ENCODE measurements at regions not wholly inside any gene's neighbourhood (a gene's known extent, or its start where the extent isn't known, plus 50 kb on each side); places are given as distances from the start of the nearest gene placed in this dataset.

DNA sequence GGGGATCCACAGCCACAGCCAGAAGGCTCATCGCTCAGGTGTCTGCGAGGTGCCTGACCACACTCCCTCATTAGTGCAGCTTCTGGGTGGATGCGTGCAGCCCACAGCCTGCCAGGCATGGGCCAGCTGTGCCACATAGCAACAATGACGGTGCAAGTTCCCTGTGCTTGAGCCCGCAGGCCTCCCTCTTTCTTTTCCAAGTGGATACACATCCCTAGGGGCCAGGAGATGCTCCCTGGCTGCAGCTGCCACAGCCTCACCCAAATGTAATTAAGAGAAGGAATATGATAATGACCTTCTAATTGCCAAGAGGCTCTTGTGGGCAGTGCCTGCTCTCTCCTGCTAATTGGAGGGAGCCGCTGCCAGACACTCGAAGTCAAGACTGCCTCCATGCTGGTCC, 116.0 kb upstream of the PPP1R26 start:
- H3K36me3 ChIP-seq, result no peaks in the 10 kb centered on the region
- no peak for DNase-seq
- no peaks in the 10 kb centered on the region for H3K27me3 ChIP-seq
- no peaks in the 10 kb centered on the region for H3K4me1 ChIP-seq
- H3K9me3 ChIP-seq, result no peaks in the 10 kb centered on the region
- H3K4me3 ChIP-seq, result no peak overlapping the region
- TF ChIP-seq POLR2A (IDR thresholded peaks at IDR 0.05) (no peak), CTCF (IDR thresholded peaks at IDR 0.05) (no peak)
- no peak overlapping the region for H3K27ac ChIP-seq

DNA sequence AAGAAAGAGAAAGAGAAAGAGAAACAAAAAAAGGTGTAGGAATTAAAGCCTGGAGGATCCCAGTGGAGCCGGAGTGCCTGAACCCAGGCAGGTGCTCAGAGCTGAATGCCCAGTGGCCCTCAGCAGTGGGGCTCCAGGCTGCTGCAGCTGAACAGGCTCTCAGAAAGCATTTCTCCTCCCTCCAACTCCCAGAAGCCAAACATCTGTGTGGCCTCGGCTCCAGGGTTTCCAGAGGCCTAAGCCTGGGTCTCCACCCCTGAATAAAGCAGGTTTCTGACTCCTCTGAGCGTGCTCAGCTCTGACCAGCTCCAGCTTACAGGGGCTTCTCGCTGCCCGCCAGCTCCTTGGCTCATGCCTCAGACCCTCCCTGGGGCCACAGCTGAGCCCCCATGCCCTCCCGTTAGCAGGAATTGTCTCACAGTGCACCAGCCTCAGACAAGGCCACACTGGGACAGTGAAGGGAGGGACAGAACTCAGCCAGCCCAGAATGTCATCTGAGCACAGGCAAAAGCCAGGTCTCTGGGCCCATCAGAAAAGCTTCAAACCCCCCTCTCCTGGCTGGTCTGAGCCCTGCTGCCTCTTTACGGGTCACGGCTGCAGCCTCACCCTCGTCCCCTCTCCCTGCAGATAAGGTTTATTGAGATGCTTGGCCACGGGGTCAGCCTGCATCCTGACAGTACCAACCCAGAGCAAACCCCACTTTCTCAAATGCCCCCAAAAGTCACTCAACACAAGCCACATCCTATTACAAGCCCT, 114.4 kb upstream of the PPP1R26 start:
- TF ChIP-seq POLR2A (IDR thresholded peaks at IDR 0.05), result no peak
- Histone ChIP-seq H3K27ac (no peak overlapping the region), H3K9me3 (no peaks in the 10 kb centered on the region), H3K36me3 (no peaks in the 10 kb centered on the region), H3K4me3 (no peak overlapping the region), H3K4me1 (no peaks in the 10 kb centered on the region), H3K27me3 (no peaks in the 10 kb centered on the region)
- no peak for DNase-seq

DNA sequence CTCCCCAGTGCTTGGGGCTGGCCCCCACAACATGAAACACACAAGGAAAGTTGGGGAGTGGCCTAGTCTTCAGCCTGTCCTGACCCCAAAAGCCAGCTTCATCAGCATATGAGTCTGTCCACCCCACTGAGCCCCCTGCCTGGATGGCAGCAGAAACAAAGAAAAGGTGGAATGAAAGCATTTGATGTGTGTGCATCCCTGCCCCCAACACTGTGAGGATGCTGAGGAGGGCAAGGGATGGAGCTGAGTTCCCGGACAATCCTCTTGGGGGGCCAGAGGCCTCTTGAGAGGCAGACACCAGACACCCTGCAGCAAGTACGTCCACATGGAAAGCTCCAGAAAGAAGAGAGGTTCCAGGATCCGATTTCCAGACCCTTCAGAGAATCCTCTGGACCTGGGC, 113.5 kb upstream of the PPP1R26 start:
- TF ChIP-seq POLR2A (IDR thresholded peaks at IDR 0.05), result no peak
- no peak for TF ChIP-seq CTCF (IDR thresholded peaks at IDR 0.05)
- Histone ChIP-seq H3K36me3 (no peaks in the 10 kb centered on the region), H3K9me3 (no peaks in the 10 kb centered on the region), H3K4me3 (no peak overlapping the region), H3K27me3 (no peaks in the 10 kb centered on the region), H3K4me1 (no peaks in the 10 kb centered on the region), H3K27ac (no peak overlapping the region)
- DNase-seq, result no peak

DNA sequence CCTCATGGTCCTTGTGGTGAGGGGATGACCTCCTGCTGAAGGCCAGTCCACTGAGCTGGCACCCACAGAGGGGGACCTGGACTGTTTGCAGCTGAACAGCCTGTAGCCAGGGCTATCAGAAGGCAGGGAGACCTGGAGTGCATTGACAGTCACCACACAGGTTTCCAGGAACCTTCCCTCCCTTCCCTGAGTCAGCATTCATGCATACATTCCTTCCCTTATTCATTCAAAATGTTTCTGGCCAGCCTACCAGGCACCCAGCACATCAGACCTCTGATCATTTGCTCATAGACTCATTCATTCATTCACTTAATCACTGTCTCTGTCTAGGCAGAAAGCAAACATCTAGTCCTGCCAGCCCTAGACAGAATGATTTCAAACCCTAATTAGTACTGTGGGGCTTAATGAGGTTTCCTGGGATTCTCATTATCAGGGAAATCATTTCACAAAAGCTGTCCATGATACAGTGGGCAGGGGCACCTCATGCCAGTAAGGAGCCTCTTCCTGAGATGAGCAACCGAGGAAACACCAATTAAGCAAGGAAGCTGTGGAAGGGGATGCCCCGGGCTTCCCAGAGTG, 110.1 kb upstream of the PPP1R26 start:
- DNase-seq, result no peak
- Histone ChIP-seq H3K36me3 (no peaks in the 10 kb centered on the region), H3K27ac (no peak overlapping the region), H3K4me3 (no peak overlapping the region), H3K27me3 (no peaks in the 10 kb centered on the region), H3K4me1 (no peaks in the 10 kb centered on the region), H3K9me3 (no peaks in the 10 kb centered on the region)
- TF ChIP-seq CTCF (IDR thresholded peaks at IDR 0.05) (no peak), POLR2A (IDR thresholded peaks at IDR 0.05) (no peak)

GRCh38 chr9:135370411-135371375, 108.9 kb upstream of the PPP1R26 start:
- H3K27ac ChIP-seq, result no peak overlapping the region
- no peaks in the 10 kb centered on the region for H3K36me3 ChIP-seq
- TF ChIP-seq POLR2A (IDR thresholded peaks at IDR 0.05) (no peak), CTCF (IDR thresholded peaks at IDR 0.05) (no peak)
- no peaks in the 10 kb centered on the region for H3K27me3 ChIP-seq
- no peaks in the 10 kb centered on the region for H3K4me1 ChIP-seq
- no peak overlapping the region for H3K4me3 ChIP-seq
- no peak for DNase-seq
- H3K9me3 ChIP-seq, result no peaks in the 10 kb centered on the region

DNA sequence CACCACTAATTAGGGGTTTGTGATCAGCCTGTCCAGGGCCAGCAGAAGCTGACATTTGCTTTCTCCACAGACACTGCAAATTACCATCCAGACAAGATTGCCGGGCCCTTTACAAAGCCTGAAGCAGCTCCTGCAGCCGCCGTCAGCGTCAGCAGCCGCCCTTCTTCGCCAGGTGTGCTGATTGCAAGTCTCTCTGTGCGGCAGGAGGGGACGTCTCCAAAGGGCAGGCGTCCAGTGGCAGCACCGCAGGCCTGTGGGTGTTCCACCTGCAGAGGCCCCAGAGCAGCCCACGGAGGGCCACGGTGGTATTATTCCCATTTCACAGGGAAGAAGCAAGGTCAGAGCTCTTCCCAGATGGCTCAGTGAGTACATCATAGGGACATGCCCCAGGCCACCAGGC, 108.0 kb upstream of the PPP1R26 start:
- Histone ChIP-seq H3K27me3 (no peaks in the 10 kb centered on the region), H3K36me3 (no peaks in the 10 kb centered on the region), H3K4me3 (no peak overlapping the region), H3K4me1 (no peaks in the 10 kb centered on the region), H3K27ac (no peak overlapping the region), H3K9me3 (no peaks in the 10 kb centered on the region)
- TF ChIP-seq CTCF (IDR thresholded peaks at IDR 0.05) (no peak), POLR2A (IDR thresholded peaks at IDR 0.05) (no peak)
- DNase-seq, result no peak
